Osteocyte (in vitro differentiated cells): ENCODE measurements at regions not wholly inside any gene's neighbourhood (a gene's known extent, or its start where the extent isn't known, plus 50 kb on each side); places are given as distances from the start of the nearest gene placed in this dataset.

Experiments
- DNase-seq: peaks from one replicate; pipeline ENCODE4 v3.0.0; 2021; ENCODE audit warnings: mixed read lengths; ENCODE audit not compliant: unreplicated experiment; ENCODE audit errors: extremely low spot score
- H3K27ac Mint-ChIP-seq: one replicate; pipeline ENCODE4 v1.8.0; 2021; ENCODE audit warnings: mild to moderate bottlenecking, mixed read lengths; ENCODE audit not compliant: unreplicated experiment
- H3K27me3 Mint-ChIP-seq: one replicate; pipeline ENCODE4 v1.8.0; 2021; ENCODE audit warnings: mixed read lengths; ENCODE audit not compliant: unreplicated experiment
- H3K36me3 Mint-ChIP-seq: one replicate; pipeline ENCODE4 v1.8.0; 2021; ENCODE audit warnings: mixed read lengths; ENCODE audit not compliant: unreplicated experiment
- H3K4me1 Mint-ChIP-seq: one replicate; pipeline ENCODE4 v1.8.0; 2021; ENCODE audit warnings: mixed read lengths; ENCODE audit not compliant: unreplicated experiment
- H3K4me3 Mint-ChIP-seq: one replicate; pipeline ENCODE4 v1.8.0; 2021; ENCODE audit warnings: mild to moderate bottlenecking, moderate library complexity, mixed read lengths; ENCODE audit not compliant: unreplicated experiment
- H3K9me3 Mint-ChIP-seq: one replicate; pipeline ENCODE4 v1.8.0; 2021; ENCODE audit warnings: mixed read lengths; ENCODE audit not compliant: unreplicated experiment
- CTCF ChIP-seq: fragments of 200-600 bp; sonication (generic); IDR thresholded peaks from 2 replicates; pipeline ENCODE4 v1.5.0; 2021; ENCODE audit warnings: antibody characterized with exemption, mild to moderate bottlenecking, moderate library complexity

GRCh38 chr16:17802571-17802970, 331.8 kb upstream of the XYLT1 start:
- Mint-ChIP-seq H3K9me3 (peaks cover 31% of the 10 kb centered on the region), H3K4me3 (no peak overlapping the region), H3K4me1 (no peaks in the 10 kb centered on the region), H3K36me3 (no peaks in the 10 kb centered on the region), H3K27me3 (no peaks in the 10 kb centered on the region), H3K27ac (no peak overlapping the region)
- DNase-seq = no peak
- no peak for TF ChIP-seq CTCF

- Mint-ChIP-seq H3K27ac (no peak overlapping the region), H3K9me3 (peaks cover 31% of the 10 kb centered on the region), H3K27me3 (no peaks in the 10 kb centered on the region), H3K36me3 (no peaks in the 10 kb centered on the region), H3K4me1 (no peaks in the 10 kb centered on the region), H3K4me3 (no peak overlapping the region)
- DNase-seq = no peak
- no peak for TF ChIP-seq CTCF
Observed at GRCh38 chr16:17801068-17801467, 330.3 kb upstream of the XYLT1 start.

- no peaks in the 10 kb centered on the region for H3K4me1 Mint-ChIP-seq
- H3K36me3 Mint-ChIP-seq = no peaks in the 10 kb centered on the region
- H3K4me3 Mint-ChIP-seq = no peak overlapping the region
- DNase-seq = no peak
- H3K9me3 Mint-ChIP-seq = peaks cover 26% of the 10 kb centered on the region
- no peaks in the 10 kb centered on the region for H3K27me3 Mint-ChIP-seq
- H3K27ac Mint-ChIP-seq = no peak overlapping the region
- no peak for TF ChIP-seq CTCF
Observed at GRCh38 chr16:17798716-17799115, 328.0 kb upstream of the XYLT1 start.

GRCh38 chr16:17793354-17793753, 322.6 kb upstream of the XYLT1 start:
- no peaks in the 10 kb centered on the region for H3K4me1 Mint-ChIP-seq
- H3K9me3 Mint-ChIP-seq = peaks cover 16% of the 10 kb centered on the region
- TF ChIP-seq CTCF = no peak
- H3K27me3 Mint-ChIP-seq = no peaks in the 10 kb centered on the region
- H3K27ac Mint-ChIP-seq = no peak overlapping the region
- DNase-seq = no peak
- no peaks in the 10 kb centered on the region for H3K36me3 Mint-ChIP-seq
- H3K4me3 Mint-ChIP-seq = no peak overlapping the region

- H3K36me3 Mint-ChIP-seq = no peaks in the 10 kb centered on the region
- no peak overlapping the region for H3K27ac Mint-ChIP-seq
- no peaks in the 10 kb centered on the region for H3K4me1 Mint-ChIP-seq
- DNase-seq = no peak
- H3K9me3 Mint-ChIP-seq = peaks cover 9% of the 10 kb centered on the region
- TF ChIP-seq CTCF = no peak
- no peak overlapping the region for H3K4me3 Mint-ChIP-seq
- H3K27me3 Mint-ChIP-seq = no peaks in the 10 kb centered on the region
Observed at GRCh38 chr16:17784073-17784472, 313.3 kb upstream of the XYLT1 start.
